Spleen (tissue), 11 donors: ENCODE measurements at regions not wholly inside any gene's neighbourhood (a gene's known extent, or its start where the extent isn't known, plus 50 kb on each side); places are given as distances from the start of the nearest gene placed in this dataset.

Experiments used
- DNase-seq: peaks from one replicate; pipeline ENCODE4 v3.0.0-alpha.2; 2020
- H3K27ac ChIP-seq, 8 donors: fragments of 200-600 bp; sonication (generic) in 7 of 8; 1 replicate in 4 of 8; 2 replicates in 4 of 8; pipeline versions ENCODE4 v1.5.0 to v1.8.0; 2016 to 2021; ENCODE audit warnings: inconsistent platforms in 4 of 8, mild to moderate bottlenecking in 4 of 8, moderate library complexity in 1 of 8
- H3K27me3 ChIP-seq, 7 donors: fragments of 200-600 bp; sonication (generic) in 6 of 7; replicated peaks in 1 of 7; 1 replicate in 4 of 7; 2 replicates in 3 of 7; pipeline versions ENCODE4 v1.5.0 to v1.8.0; 2016 to 2021; ENCODE audit warnings: inconsistent platforms in 3 of 7, mild to moderate bottlenecking in 1 of 7
- H3K36me3 ChIP-seq, 6 donors: fragments of 200-600 bp; sonication (generic) in 5 of 6; 1 replicate in 4 of 6; 2 replicates in 2 of 6; pipeline versions ENCODE4 v1.5.0 to v1.8.0; 2016 to 2021; ENCODE audit warnings: inconsistent platforms in 2 of 6
- H3K4me1 ChIP-seq, 6 donors: fragments of 200-600 bp; sonication (generic) in 5 of 6; 1 replicate in 3 of 6; 2 replicates in 3 of 6; pipeline versions ENCODE4 v1.5.0 to v1.8.0; 2016 to 2021; ENCODE audit warnings: inconsistent platforms in 3 of 6
- H3K4me3 ChIP-seq, 8 donors: fragments of 200-600 bp; sonication (generic) in 7 of 8; 1 replicate in 4 of 8; 2 replicates in 4 of 8; pipeline versions ENCODE4 v1.5.0 to v1.8.0; 2016 to 2021; ENCODE audit warnings: inconsistent platforms in 4 of 8, mild to moderate bottlenecking in 4 of 8, moderate library complexity in 2 of 8
- H3K9me3 ChIP-seq, 8 donors: fragments of 200-600 bp; sonication (generic) in 7 of 8; 1 replicate in 4 of 8; 2 replicates in 4 of 8; pipeline versions ENCODE4 v1.5.0 to v1.8.0; 2016 to 2021; ENCODE audit warnings: inconsistent platforms in 4 of 8
- CTCF ChIP-seq, 11 experiments: fragments of 200-600 bp in 7 of 11; fragments of 450-650 bp in 4 of 11; sonication (generic) in 4 of 11; IDR thresholded peaks in 8 of 11; conservative IDR thresholded peaks in 3 of 11; 1 replicate in 7 of 11; 2 replicates in 4 of 11; pipeline versions ENCODE4 v1.4.0 to v1.8.0; 2016 to 2021; ENCODE audit warnings: antibody characterized with exemption in 11 of 11, inconsistent platforms in 4 of 11, mild to moderate bottlenecking in 1 of 11
- POLR2A ChIP-seq, 3 donors: fragments of 450-650 bp; IDR thresholded peaks; one replicate each; pipeline ENCODE4 v1.5.1; 2017; ENCODE audit warnings: antibody characterized with exemption in 3 of 3, mild to moderate bottlenecking in 1 of 3
- POLR2AphosphoS5 ChIP-seq, 3 donors: sonication (generic); formaldehyde crosslinking; IDR thresholded peaks; one replicate each; pipeline ENCODE4 v1.5.1; 2017; ENCODE audit warnings: antibody characterized with exemption in 3 of 3
- WGBS, 5 donors: extraction: QIAGEN DNeasy Blood & Tissue Kit in 3 of 5; methylation state at CpG; one replicate each; pipeline versions ENCODE4 v1.1.5 to v1.1.7; 2013 to 2018; 5-methylcytosine and 5-hydroxymethylcytosine counted together
- intact Hi-C: fragments of 100-400 bp; cut with DNase I; formaldehyde crosslinking; loops from one replicate; pipeline ENCODE4 v1.15.0; 2023; ENCODE audit warnings: low total_unique reads
- donor health status: healthy with polysubstance abuse.
- donor health status: DM: no; HTN: no; CAD: no; lungs with moderate emphysema.
- donor health status: DM: no; HTN: no; CAD: no.
- donor health status: Bipolar disorder and iron deficiency.
- donor health status: healthy.
- donor health status: DM: no; HTN: no; CAD: no.
- donor health status: DM: yes; HTN: yes; CAD: no.

GRCh38 chr6:1527073-1527457 lies 82.7 kb upstream of the FOXC1 start:
- TF ChIP-seq POLR2AphosphoS5 (IDR thresholded peaks at IDR 0.05) = peak in 1 of 3 donors; percentile 37
- no peak for TF ChIP-seq POLR2A (IDR thresholded peaks at IDR 0.05)
- Histone ChIP-seq H3K4me1 (peaks cover 0 to 27% (median 15%) of the 10 kb centered on the region in 6 donors), H3K27me3 (peaks cover 0 to 39% (median 17%) of the 10 kb centered on the region in 7 donors), H3K9me3 (no peaks in the 10 kb centered on the region), H3K27ac (peak overlapping the region in 3 of 8 donors; percentile 7 to 29 (median 28)), H3K4me3 (no peak overlapping the region), H3K36me3 (no peaks in the 10 kb centered on the region)
- 7 to 12% (median 10%) methylated on average over 11 of the region's 11 CpGs for WGBS, 5 donors
- intact Hi-C loops = no loop called here
- peak; percentile 78 for DNase-seq

- H3K36me3 ChIP-seq = no peaks in the 10 kb centered on the region
- H3K4me1 ChIP-seq = peaks cover 0 to 5% (median 0%) of the 10 kb centered on the region in 6 donors
- intact Hi-C loops = no loop called here
- H3K9me3 ChIP-seq = no peaks in the 10 kb centered on the region
- H3K27me3 ChIP-seq = no peaks in the 10 kb centered on the region
- TF ChIP-seq POLR2AphosphoS5 (IDR thresholded peaks at IDR 0.05) (peak in 2 of 3 donors; percentile 30 to 60), CTCF (IDR thresholded peaks at IDR 0.05 in 8 of 11, conservative IDR thresholded peaks at IDR 0.05 in 3 of 11) (no peak), POLR2A (IDR thresholded peaks at IDR 0.05) (no peak)
- H3K27ac ChIP-seq = peak overlapping the region in 2 of 8 donors; percentile 43 to 47
- H3K4me3 ChIP-seq = no peak overlapping the region
- DNase-seq = no peak
- WGBS, 5 donors = 50 to 84% (median 69%) methylated on average over 4 of the region's 4 CpGs
Measured at GRCh38 chr6:1535295-1535694, 74.4 kb upstream of the FOXC1 start.

GRCh38 chr6:1536526-1537429 lies 72.9 kb upstream of the FOXC1 start:
- intact Hi-C loops = no loop called here
- Histone ChIP-seq H3K9me3 (no peaks in the 10 kb centered on the region), H3K4me1 (peaks cover 0 to 5% (median 0%) of the 10 kb centered on the region in 6 donors), H3K36me3 (no peaks in the 10 kb centered on the region), H3K27me3 (no peaks in the 10 kb centered on the region), H3K27ac (peak overlapping the region in 2 of 8 donors; percentile 46 to 56), H3K4me3 (no peak overlapping the region)
- 71 to 88% (median 82%) methylated on average over 21 of the region's 21 CpGs for WGBS, 5 donors
- TF ChIP-seq CTCF (IDR thresholded peaks at IDR 0.05 in 8 of 11, conservative IDR thresholded peaks at IDR 0.05 in 3 of 11) = no peak
- TF ChIP-seq POLR2AphosphoS5 (IDR thresholded peaks at IDR 0.05) = no peak
- no peak for TF ChIP-seq POLR2A (IDR thresholded peaks at IDR 0.05)
- DNase-seq = no peak

GRCh38 chr6:1538369-1538768 lies 71.3 kb upstream of the FOXC1 start:
- H3K36me3 ChIP-seq = no peaks in the 10 kb centered on the region
- TF ChIP-seq POLR2AphosphoS5 (IDR thresholded peaks at IDR 0.05) (no peak), POLR2A (IDR thresholded peaks at IDR 0.05) (no peak), CTCF (IDR thresholded peaks at IDR 0.05 in 8 of 11, conservative IDR thresholded peaks at IDR 0.05 in 3 of 11) (no peak)
- no peak overlapping the region for H3K27ac ChIP-seq
- intact Hi-C loops = no loop called here
- H3K4me1 ChIP-seq = peaks cover 0 to 5% (median 0%) of the 10 kb centered on the region in 6 donors
- H3K27me3 ChIP-seq = no peaks in the 10 kb centered on the region
- H3K9me3 ChIP-seq = peaks cover 0 to 7% (median 0%) of the 10 kb centered on the region in 8 donors
- WGBS, 5 donors = 67 to 93% (median 87%) methylated on average over 5 of the region's 5 CpGs
- no peak for DNase-seq
- no peak overlapping the region for H3K4me3 ChIP-seq
